HG02973 (cell line): ENCODE measurements at regions not wholly inside any gene's neighbourhood (a gene's known extent, or its start where the extent isn't known, plus 50 kb on each side); places are given as distances from the start of the nearest gene placed in this dataset.

ENCODE experiments used
- ATAC-seq: cut with Tn5 transposase; IDR thresholded peaks from one replicate; pipeline ENCODE4 v1.9.1; 2021; ENCODE audit warnings: moderate library complexity; ENCODE audit not compliant: unreplicated experiment

- ATAC-seq: no peak
Measured at GRCh38 chr1:239676522-239677273, 290.3 kb downstream of the CHRM3 start.

GRCh38 chr1:239677362-239677761 is 291.0 kb downstream of the CHRM3 start:
- no peak for ATAC-seq

GRCh38 chr1:239678181-239678580 is 291.8 kb downstream of the CHRM3 start:
- ATAC-seq: no peak

GRCh38 chr1:239682046-239682445 is 295.7 kb downstream of the CHRM3 start:
- ATAC-seq: no peak

DNA sequence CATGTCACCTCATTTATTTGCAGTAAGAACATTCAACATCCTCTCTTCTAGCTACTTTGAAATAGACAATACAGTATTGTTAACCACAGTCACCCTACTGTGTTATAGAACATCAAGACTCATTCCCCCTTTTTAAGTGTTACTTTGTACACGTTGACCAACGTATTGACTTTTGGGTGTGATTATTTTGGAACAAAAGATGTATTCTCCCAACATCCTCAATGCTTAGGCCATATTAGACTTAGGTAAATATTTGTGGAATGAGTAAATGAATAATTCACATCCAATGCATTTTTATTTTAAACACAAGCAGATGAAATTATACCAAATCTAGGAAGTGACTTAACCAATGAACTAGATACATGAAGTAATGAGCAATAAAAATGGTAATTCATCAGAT is 296.6 kb downstream of the CHRM3 start:
- ATAC-seq: no peak

DNA sequence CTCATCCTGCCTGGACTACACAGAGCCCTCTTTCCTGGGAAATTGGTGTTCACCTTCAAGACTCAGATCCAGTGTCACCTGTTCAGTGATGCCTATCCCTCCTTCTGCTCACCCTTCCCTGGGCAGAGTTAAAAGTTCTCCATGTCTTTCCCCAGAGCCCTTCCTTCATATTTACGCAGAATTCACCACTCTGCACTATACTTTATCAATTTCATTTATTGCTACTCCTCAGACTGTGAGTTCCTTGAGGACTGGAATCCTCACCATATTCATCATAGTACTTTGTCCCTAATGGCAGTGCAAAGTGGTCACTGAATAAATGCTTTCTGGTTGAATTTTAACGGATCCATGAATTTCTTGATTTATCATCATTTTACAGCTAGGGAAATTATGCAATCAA is 300.0 kb downstream of the CHRM3 start:
- no peak for ATAC-seq

- no peak for ATAC-seq
Measured at GRCh38 chr1:239696317-239696716, 309.9 kb downstream of the CHRM3 start.

DNA sequence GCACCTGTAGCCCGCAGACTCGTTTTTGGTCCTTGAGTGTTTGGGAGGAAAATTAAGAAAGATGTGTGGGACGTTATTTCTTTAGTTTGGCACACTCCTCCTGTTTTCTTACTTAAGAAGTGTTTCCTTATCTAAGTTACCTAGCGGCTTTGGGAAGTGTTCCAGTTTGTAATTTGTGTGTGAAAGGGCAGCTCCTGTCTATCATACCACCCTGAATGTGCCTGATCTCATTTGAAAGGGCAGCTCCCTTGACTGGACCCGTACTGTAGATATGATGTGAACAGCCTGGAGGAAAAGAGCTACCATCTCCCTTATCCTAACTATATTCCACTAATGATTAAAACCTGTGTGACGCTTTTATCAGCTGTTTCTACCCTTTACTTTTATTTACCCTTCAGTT is 314.3 kb downstream of the CHRM3 start:
- ATAC-seq: no peak

DNA sequence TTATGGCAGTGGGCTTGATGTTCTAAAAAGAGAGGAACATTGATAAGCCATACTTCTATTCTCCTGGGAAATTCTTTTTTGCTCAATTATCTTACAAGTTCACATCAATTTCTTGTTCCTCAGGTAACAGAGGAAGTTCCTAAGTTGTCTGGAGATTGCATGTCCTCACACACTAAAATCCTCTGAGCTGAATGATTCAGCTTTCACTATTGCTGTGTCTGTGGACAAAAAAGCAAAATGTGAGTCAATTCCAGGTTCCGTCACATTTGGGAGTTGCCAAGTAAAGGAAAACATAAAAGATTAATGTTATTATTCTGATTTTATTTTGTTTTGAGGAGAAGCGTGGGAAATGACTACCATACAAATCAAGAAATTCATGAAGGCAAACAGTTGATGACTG is 316.7 kb downstream of the CHRM3 start:
- no peak for ATAC-seq

DNA sequence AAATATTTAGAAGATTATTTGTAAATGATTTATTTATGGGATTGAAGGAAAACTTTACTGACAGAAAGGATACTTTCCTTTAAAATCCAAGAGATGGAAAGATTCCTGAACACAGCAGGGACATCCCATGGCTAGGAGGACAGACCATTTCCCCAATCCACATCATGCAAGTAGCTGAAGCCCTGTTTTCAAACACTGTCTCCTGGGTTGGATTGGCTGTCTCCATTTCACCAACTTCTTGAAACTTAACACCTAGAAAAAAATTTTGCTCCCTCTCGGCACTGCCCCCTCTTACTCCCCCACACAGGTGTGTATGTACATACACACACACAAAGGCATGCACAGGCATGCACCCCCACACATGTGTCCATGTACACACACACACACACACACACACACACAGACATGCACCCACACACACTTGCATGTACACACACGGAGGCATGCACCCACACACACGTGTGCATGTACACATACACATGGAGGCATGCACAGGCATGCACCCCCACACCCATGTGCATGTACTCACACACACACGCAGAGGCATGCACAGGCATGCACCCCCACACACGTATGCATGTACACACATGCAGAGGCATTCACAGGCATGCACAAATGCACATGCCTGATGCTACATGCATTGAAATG is 320.0 kb downstream of the CHRM3 start:
- no peak for ATAC-seq

GRCh38 chr1:239707615-239708014 is 321.2 kb downstream of the CHRM3 start:
- ATAC-seq: no peak

DNA sequence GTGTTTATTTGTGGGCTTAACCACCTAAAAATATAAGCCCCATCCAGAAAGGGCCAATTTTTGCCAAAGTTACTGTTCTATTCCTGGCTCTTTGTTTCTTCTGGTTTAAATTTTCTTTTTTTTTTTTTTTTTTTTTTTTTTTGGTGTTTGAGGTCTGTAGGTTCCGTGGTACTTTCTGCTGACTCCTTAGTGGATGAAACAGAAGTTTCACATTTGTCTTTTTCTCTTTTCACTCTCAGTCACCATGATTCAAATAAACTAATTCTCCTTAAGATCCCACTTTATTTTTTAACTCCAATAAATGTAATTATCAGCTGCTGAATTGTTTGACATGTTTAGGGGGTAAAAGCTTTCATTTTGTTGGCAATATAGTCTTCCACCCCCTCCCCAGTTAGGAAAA is 322.3 kb downstream of the CHRM3 start:
- no peak for ATAC-seq

- no peak for ATAC-seq
Measured at GRCh38 chr1:239711768-239712167, 325.4 kb downstream of the CHRM3 start.

DNA sequence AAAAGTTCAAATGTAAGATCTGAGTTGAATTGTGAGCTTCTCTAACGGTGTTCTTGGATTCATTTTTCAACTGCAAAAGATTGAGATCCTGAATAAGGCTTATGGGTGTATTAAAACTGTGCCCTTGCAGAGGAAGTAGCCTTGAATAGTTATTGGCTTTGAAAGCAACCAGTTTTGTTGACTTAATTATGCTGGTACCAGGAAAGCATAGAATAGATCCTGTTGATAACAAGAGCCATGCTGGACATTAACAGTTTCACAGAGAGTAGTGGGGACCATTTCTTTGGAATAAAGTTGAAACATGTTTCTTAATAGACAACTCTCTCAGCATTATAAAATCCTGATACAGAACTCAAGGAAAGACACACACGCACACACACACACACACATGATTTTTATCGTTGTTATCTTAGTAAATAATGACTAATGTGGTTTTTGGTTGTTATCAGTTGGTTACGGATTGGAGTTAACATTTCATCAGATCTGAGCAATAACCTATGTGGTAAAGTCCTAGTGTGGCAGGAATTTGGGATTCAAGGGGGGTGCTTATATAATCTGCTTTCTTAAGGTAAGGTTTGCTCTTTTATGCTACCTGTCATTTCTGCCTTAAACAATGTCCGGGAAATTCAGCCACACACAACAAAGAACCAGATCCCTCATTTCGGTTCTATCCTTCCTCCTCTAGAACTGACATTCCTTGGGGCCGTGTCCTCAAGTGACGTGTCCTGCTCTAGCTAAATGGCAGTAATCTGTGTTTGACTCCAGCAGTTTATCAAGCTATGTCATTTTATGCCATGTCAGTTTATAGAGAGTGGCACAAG is 330.9 kb downstream of the CHRM3 start:
- no peak for ATAC-seq

- ATAC-seq: no peak
Measured at GRCh38 chr1:239717918-239718184, 331.5 kb downstream of the CHRM3 start.

GRCh38 chr1:239718571-239718970 is 332.2 kb downstream of the CHRM3 start:
- no peak for ATAC-seq

DNA sequence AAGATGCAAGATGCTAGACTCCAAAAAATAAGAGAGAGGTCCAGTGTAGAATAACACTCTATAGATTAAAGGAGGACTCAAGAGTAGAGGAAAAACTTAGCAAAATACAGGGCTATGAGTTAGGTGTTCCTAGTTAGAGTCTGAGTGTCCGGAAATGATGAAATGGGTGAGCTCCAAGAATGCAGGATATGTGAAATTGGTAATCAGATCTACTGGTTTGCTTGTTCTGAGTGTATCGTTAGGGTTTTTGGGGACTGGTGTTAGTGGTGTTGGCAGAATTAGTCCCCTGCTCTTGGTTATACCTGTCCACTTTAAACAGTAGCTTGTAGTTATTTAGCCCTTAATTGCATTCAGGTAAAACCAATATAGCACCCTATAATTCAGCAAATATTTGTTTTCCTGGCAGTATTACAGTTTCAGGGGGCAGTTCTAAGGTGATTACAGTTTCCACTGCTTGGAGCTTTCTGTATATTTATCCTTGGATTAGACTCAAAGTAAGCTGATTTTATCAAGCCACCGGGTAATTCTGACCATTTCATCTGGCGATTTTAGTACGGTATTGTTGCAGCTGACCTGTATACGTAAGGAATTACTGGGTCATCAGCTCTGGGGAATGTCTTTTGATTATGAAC is 332.7 kb downstream of the CHRM3 start:
- ATAC-seq: no peak

GRCh38 chr1:239719642-239720258 is 333.4 kb downstream of the CHRM3 start:
- no peak for ATAC-seq

DNA sequence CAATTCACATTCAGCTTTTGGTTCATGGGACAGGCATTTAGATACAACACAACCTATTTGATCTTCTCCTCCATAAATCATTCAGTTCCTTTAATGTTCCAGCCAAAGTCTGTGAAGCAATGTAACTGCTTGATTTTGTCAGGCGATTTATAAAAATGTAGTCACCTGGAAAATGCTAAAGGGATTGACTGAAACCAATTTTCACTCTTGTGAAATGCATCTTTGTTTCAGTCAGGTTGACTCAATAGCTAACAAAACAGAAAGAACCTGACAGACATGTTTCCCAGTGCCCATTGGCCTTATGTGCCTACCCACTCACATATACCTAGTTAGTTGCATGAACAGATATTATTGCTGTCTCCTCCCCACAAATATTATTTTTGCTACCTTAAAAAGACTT is 335.7 kb downstream of the CHRM3 start:
- ATAC-seq: no peak

DNA sequence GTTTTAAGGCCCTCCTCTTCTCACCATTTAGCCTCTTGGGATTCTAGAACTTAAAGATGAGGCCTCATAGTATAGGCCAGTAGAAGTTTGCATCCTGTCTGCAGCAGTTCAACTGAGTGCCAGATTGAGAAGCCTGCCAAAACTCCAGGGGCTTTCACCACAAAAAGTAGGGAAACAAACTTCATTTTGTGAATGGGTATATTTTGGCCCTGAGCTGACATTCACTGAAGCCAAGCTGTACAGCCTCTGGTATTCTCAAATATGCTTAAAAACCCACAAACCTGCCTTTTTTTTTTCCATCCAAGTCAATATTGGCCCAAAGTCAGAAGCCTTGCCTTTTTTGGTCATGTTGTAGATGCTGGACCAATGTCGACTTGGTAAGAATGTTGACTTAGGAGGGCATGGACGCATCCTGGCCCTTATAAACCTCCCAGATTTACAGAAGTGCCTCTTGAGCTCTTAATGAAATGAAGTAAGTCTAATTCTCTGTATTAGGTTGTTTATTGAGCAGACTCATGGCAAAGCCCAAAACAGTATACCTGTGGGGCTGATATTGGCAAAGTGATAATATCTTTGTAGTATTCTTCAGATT is 337.5 kb downstream of the CHRM3 start:
- no peak for ATAC-seq

DNA sequence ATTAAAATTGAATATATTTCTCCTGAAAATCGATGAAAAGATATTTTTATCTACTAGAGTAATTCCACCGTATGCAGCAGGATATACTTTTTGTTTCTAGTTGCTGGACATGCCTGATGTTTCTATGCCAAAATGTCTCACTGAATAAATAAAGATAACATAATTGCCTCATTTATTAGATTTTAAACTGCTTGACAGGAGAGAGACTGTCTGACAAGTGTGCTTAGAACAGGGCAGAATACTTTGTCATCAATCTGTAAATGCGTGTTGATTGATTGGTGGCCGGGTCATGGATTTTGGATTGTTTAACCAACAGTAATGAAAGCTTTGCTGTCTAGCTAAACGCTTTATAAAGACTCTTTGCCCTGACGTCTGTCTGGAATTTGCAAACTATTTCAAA is 339.0 kb downstream of the CHRM3 start:
- no peak for ATAC-seq
